Panc1 (cell line): ENCODE measurements at regions not wholly inside any gene's neighbourhood (a gene's known extent, or its start where the extent isn't known, plus 50 kb on each side); places are given as distances from the start of the nearest gene placed in this dataset.

Experiments used
- ATAC-seq: fragments of 200-7000 bp; cut with Tn5 transposase; 2 replicates; pipeline ENCODE4 v1.9.1; 2020; ENCODE audit warnings: mild to moderate bottlenecking, moderate library complexity
- BruUV-seq: library from RNA; stranded (reverse); fragments of 400-500 nt; replicated peaks from 2 replicates; lab custom pipeline; 2021; lab: Mats Ljungman, UMichigan
- CTCF ChIA-PET: fragments of 300-600 bp; sonication (Branson Sonifier 250); formaldehyde crosslinking; loops from one replicate; lab custom pipeline; 2022; ENCODE audit warnings: antibody characterized with exemption; lab: Charles Lee
- POLR2A ChIA-PET: fragments of 300-600 bp; sonication (Branson Sonifier 250); formaldehyde crosslinking; loops from one replicate; lab custom pipeline; 2022; ENCODE audit warnings: antibody characterized with exemption; lab: Charles Lee
- DNase-seq: peaks from one replicate; pipeline ENCODE4 v3.0.0-alpha.2; 2010; ENCODE audit warnings: low read depth, low spot score
- H3K27ac ChIP-seq: 2 replicates; pipeline ENCODE4 v1.5.1; 2011; ENCODE audit warnings: mild to moderate bottlenecking, low read length, inconsistent platforms
- H3K27me3 ChIP-seq: fragments of 200-500 bp; sonication (Bioruptor generic); 2 replicates; pipeline ENCODE4 v1.6.0; 2014; ENCODE audit warnings: low read length, inconsistent platforms; ENCODE audit not compliant: control insufficient read depth, insufficient read depth
- H3K36me3 ChIP-seq: fragments of 200-500 bp; sonication (Bioruptor generic); 2 replicates; pipeline ENCODE4 v1.5.1; 2014; ENCODE audit warnings: inconsistent platforms, mild to moderate bottlenecking, low read length, moderate library complexity; ENCODE audit not compliant: control insufficient read depth, insufficient read depth
- H3K4me1 ChIP-seq: 2 replicates; pipeline ENCODE4 v1.5.1; 2011; ENCODE audit warnings: inconsistent platforms, mild to moderate bottlenecking, low read length, moderate library complexity; ENCODE audit not compliant: control insufficient read depth, insufficient read depth
- H3K4me3 ChIP-seq, 2 experiments: 2 replicates each; pipeline ENCODE4 v1.5.1; 2011 to 2012; ENCODE audit warnings: low read depth in 2 of 2, low read length in 2 of 2, mild to moderate bottlenecking in 2 of 2, inconsistent platforms in 1 of 2, moderate library complexity in 1 of 2
- H3K9me3 ChIP-seq: fragments of 200-500 bp; sonication (Bioruptor generic); 2 replicates; pipeline ENCODE4 v1.5.1; 2014; ENCODE audit warnings: low read depth, mild to moderate bottlenecking, inconsistent platforms, low read length, moderate library complexity; ENCODE audit not compliant: control insufficient read depth, insufficient read depth
- POLR2AphosphoS5 ChIP-seq: IDR thresholded peaks from 2 replicates; pipeline ENCODE4 v1.6.1; 2012; ENCODE audit warnings: mild to moderate bottlenecking, low read depth, low read length, moderate library complexity
- SIN3A ChIP-seq: IDR thresholded peaks from 2 replicates; pipeline ENCODE4 v1.6.1; 2012; ENCODE audit warnings: low read depth, mild to moderate bottlenecking, low read length, moderate library complexity, borderline replicate concordance; ENCODE audit not compliant: insufficient read depth
- TCF7L2 ChIP-seq: IDR thresholded peaks from 2 replicates; pipeline ENCODE4 v1.6.1; 2011; ENCODE audit warnings: mild to moderate bottlenecking, low read depth, low read length, inconsistent platforms
- in situ Hi-C: cut with HindIII; loops from 2 replicates; pipeline ENCODE4 v1.10.0; 2016; ENCODE audit warnings: low sequenced_read_pairs, low pct_unique_long_range_greater_than_20kb
- intact Hi-C: fragments of 100-400 bp; cut with micrococcal nuclease; formaldehyde crosslinking; loops from one replicate; pipeline ENCODE4 v1.10.0; 2022; ENCODE audit not compliant: unreplicated experiment
- TF ChIP-seq, protein P1 (sequence below): fragments of 450-650 bp; IDR thresholded peaks from 2 replicates; pipeline ENCODE4 v1.5.1; 2017; ENCODE audit warnings: mild to moderate bottlenecking
- TF ChIP-seq, protein P2 (sequence below), 2 experiments: IDR thresholded peaks; 2 replicates each; pipeline ENCODE4 v1.6.1; 2011 to 2012; ENCODE audit warnings: low read depth in 2 of 2, control low read depth in 1 of 2, low read length in 1 of 2, mild to moderate bottlenecking in 1 of 2, moderate library complexity in 1 of 2; ENCODE audit not compliant: insufficient read depth in 1 of 2

DNA sequence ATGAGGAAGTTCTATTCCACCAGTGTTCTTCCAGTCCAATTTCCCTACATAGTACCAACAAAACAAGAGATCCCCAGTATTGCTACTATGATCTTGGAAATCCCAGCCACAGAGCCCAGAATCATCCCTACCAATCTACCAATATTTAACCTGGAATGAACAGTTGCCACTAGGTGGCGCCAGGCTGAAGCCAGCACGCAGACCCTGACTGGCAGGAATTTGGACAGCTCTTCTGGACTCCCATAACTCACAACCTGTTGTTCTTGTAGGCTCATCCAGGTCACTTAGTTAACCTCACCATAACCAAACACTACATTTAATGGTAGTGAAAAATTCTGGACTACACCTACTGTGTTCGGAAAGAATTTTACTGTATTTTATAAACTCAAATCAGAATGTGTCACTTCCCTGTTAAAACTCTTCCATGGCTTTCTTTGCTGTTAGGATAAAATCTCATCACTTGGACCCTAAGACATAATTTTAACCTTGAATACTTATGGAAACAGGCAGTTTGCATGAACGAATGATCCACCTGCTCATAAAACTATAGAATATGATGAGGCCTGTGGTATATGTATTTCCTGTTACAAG lies 59.8 kb upstream of the SLC38A11 start:
- Histone ChIP-seq H3K4me1 (no peaks in the 10 kb centered on the region), H3K27ac (no peak overlapping the region), H3K4me3 (no peak overlapping the region), H3K9me3 (no peaks in the 10 kb centered on the region), H3K27me3 (no peaks in the 10 kb centered on the region), H3K36me3 (no peaks in the 10 kb centered on the region)
- ATAC-seq (peak; percentile 85), DNase-seq (peak; percentile 38)
- in situ Hi-C loops (no loop called here), intact Hi-C loops (loop anchor here (1.0 kb wide), 1 partner anchor 189 kb away; the partner anchor contains the start of gene SCN3A)
- ChIA-PET POLR2A (no interaction called here), CTCF (no interaction called here)
- TF ChIP-seq, protein P1, sequence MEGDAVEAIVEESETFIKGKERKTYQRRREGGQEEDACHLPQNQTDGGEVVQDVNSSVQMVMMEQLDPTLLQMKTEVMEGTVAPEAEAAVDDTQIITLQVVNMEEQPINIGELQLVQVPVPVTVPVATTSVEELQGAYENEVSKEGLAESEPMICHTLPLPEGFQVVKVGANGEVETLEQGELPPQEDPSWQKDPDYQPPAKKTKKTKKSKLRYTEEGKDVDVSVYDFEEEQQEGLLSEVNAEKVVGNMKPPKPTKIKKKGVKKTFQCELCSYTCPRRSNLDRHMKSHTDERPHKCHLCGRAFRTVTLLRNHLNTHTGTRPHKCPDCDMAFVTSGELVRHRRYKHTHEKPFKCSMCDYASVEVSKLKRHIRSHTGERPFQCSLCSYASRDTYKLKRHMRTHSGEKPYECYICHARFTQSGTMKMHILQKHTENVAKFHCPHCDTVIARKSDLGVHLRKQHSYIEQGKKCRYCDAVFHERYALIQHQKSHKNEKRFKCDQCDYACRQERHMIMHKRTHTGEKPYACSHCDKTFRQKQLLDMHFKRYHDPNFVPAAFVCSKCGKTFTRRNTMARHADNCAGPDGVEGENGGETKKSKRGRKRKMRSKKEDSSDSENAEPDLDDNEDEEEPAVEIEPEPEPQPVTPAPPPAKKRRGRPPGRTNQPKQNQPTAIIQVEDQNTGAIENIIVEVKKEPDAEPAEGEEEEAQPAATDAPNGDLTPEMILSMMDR, result peak; percentile 94
- TF ChIP-seq POLR2AphosphoS5, result no peak
- TF ChIP-seq, protein P2, sequence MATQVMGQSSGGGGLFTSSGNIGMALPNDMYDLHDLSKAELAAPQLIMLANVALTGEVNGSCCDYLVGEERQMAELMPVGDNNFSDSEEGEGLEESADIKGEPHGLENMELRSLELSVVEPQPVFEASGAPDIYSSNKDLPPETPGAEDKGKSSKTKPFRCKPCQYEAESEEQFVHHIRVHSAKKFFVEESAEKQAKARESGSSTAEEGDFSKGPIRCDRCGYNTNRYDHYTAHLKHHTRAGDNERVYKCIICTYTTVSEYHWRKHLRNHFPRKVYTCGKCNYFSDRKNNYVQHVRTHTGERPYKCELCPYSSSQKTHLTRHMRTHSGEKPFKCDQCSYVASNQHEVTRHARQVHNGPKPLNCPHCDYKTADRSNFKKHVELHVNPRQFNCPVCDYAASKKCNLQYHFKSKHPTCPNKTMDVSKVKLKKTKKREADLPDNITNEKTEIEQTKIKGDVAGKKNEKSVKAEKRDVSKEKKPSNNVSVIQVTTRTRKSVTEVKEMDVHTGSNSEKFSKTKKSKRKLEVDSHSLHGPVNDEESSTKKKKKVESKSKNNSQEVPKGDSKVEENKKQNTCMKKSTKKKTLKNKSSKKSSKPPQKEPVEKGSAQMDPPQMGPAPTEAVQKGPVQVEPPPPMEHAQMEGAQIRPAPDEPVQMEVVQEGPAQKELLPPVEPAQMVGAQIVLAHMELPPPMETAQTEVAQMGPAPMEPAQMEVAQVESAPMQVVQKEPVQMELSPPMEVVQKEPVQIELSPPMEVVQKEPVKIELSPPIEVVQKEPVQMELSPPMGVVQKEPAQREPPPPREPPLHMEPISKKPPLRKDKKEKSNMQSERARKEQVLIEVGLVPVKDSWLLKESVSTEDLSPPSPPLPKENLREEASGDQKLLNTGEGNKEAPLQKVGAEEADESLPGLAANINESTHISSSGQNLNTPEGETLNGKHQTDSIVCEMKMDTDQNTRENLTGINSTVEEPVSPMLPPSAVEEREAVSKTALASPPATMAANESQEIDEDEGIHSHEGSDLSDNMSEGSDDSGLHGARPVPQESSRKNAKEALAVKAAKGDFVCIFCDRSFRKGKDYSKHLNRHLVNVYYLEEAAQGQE (IDR thresholded peaks at IDR 0.05; ENCODE audit: insufficient read depth in 1 of 2, low read depth in 2 of 2, low read length in 1 of 2), result peak; percentile 58 to 60; a peak in 2 of 4 replicates
- BruUV-seq, result no TSS peak

DNA sequence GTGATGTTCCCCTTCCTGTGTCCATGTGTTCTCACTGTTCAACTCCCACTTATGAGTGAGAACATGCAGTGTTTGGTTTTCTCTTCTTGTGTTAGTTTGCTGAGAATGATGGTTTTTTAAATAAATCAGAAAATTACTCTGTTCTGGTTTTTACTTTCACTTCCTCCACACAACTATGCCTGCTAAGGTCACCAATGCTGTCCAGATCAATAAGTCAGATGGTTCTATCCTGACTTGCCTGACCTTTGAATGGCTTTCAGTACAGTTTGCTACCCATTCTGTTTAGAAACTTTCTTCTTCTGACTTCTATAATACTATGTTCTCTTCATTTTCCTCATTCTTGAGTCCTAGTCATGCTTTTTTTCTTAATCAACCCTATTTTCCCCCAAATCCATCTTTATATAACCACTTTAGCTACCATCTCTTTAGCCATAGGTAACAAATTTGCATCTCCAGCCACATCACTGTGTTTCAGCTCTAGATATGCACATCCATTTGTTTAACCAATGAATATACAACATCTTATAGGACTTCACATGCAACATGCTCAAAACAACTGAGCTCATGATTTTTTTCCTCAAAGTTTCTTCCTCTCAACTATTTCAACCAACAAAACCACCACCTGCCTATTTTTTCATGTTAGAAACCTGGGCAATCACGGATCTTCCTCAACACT lies 58.8 kb upstream of the SLC38A11 start:
- ATAC-seq (no peak), DNase-seq (no peak)
- BruUV-seq, result no TSS peak
- no peaks in the 10 kb centered on the region for H3K4me1 ChIP-seq
- POLR2A ChIA-PET, result no interaction called here
- intact Hi-C loops (no loop called here), in situ Hi-C loops (no loop called here)
- H3K36me3 ChIP-seq, result no peaks in the 10 kb centered on the region; the same call in 1 of the 2 replicates
- TF ChIP-seq, protein P2 (IDR thresholded peaks at IDR 0.05; ENCODE audit: insufficient read depth in 1 of 2, low read depth in 2 of 2, low read length in 1 of 2), result no peak
- TF ChIP-seq TCF7L2, result no peak
- no peak for TF ChIP-seq SIN3A
- TF ChIP-seq, protein P1, result no peak
- no peak for TF ChIP-seq POLR2AphosphoS5
- H3K27ac ChIP-seq, result no peak overlapping the region
- no peak overlapping the region for H3K4me3 ChIP-seq
- no peaks in the 10 kb centered on the region for H3K9me3 ChIP-seq
- no peaks in the 10 kb centered on the region for H3K27me3 ChIP-seq
- CTCF ChIA-PET, result no interaction called here
